ENCODE measurements at regions not wholly inside any gene's neighbourhood (a gene's known extent, or its start where the extent isn't known, plus 50 kb on each side); places are given as distances from the start of the nearest gene placed in this dataset.

GRCh38 chr2:101638181-101638711, 59.3 kb upstream of the MAP4K4 start:
- Histone ChIP-seq H3K36me3 (no peaks in the 10 kb centered on the region), H3K9me3 (no peaks in the 10 kb centered on the region), H3K27me3 (no peaks in the 10 kb centered on the region), H3K4me1 (no peaks in the 10 kb centered on the region), H3K4me3 (no peak overlapping the region), H3K27ac (no peak overlapping the region)
- WGBS, 2 donors (ENCODE audit: low coverage in 1 of 2): 44 to 73% methylated on average over 3 to 12 of the region's 12 CpGs
- no peak for TF ChIP-seq POLR2AphosphoS5 (IDR thresholded peaks at IDR 0.05)
- TF ChIP-seq EP300 (IDR thresholded peaks at IDR 0.05; ENCODE audit: low read depth): no peak
- no peak for TF ChIP-seq CTCF (IDR thresholded peaks at IDR 0.05)
- no peak for TF ChIP-seq POLR2A (IDR thresholded peaks at IDR 0.05)
- DNase-seq: no peak
- intact Hi-C loops (cut with DNase I; ENCODE audit: low total_unique reads) (no loop called here), in situ Hi-C loops (cut with MboI; ENCODE audit: low pct_ligation_motif_present in 1 of 4, low pct_unique_long_range_greater_than_20kb in 1 of 4, low sequenced_read_pairs in 3 of 4) (no loop called here)

- Histone ChIP-seq H3K4me1 (no peaks in the 10 kb centered on the region), H3K27me3 (no peaks in the 10 kb centered on the region), H3K27ac (no peak overlapping the region), H3K4me3 (no peak overlapping the region), H3K36me3 (no peaks in the 10 kb centered on the region), H3K9me3 (no peaks in the 10 kb centered on the region)
- TF ChIP-seq POLR2A (IDR thresholded peaks at IDR 0.05): no peak
- TF ChIP-seq EP300 (IDR thresholded peaks at IDR 0.05; ENCODE audit: low read depth): no peak
- no peak for TF ChIP-seq POLR2AphosphoS5 (IDR thresholded peaks at IDR 0.05)
- TF ChIP-seq CTCF (IDR thresholded peaks at IDR 0.05): no peak
- intact Hi-C loops (cut with DNase I; ENCODE audit: low total_unique reads) (no loop called here), in situ Hi-C loops (cut with MboI; ENCODE audit: low pct_ligation_motif_present in 1 of 4, low pct_unique_long_range_greater_than_20kb in 1 of 4, low sequenced_read_pairs in 3 of 4) (no loop called here)
- WGBS, 2 donors (ENCODE audit: low coverage in 1 of 2): 68 to 95% methylated on average over 4 to 18 of the region's 18 CpGs
- peak; percentile 17 for DNase-seq
Measured at GRCh38 chr2:101630224-101630949, 67.1 kb upstream of the MAP4K4 start.

- no peak overlapping the region for H3K4me3 ChIP-seq
- WGBS, 2 donors (ENCODE audit: low coverage in 1 of 2): 80 to 98% methylated on average over 1 to 16 of the region's 16 CpGs
- intact Hi-C loops (cut with DNase I; ENCODE audit: low total_unique reads): no loop called here
Measured at GRCh38 chr2:101628030-101628392, 69.5 kb upstream of the MAP4K4 start.

More at GRCh38 chr2:101628030-101628392, 69.5 kb upstream of the MAP4K4 start:
- Histone ChIP-seq H3K4me1 (no peaks in the 10 kb centered on the region), H3K27me3 (no peaks in the 10 kb centered on the region), H3K36me3 (no peaks in the 10 kb centered on the region), H3K27ac (no peak overlapping the region), H3K9me3 (no peaks in the 10 kb centered on the region)
- no peak for DNase-seq
- TF ChIP-seq POLR2AphosphoS5 (IDR thresholded peaks at IDR 0.05) (no peak), POLR2A (IDR thresholded peaks at IDR 0.05) (no peak), EP300 (IDR thresholded peaks at IDR 0.05; ENCODE audit: low read depth) (no peak), CTCF (IDR thresholded peaks at IDR 0.05) (no peak)
- in situ Hi-C loops (cut with MboI; ENCODE audit: low pct_ligation_motif_present in 1 of 4, low pct_unique_long_range_greater_than_20kb in 1 of 4, low sequenced_read_pairs in 3 of 4): no loop called here

Measured in transverse colon (tissue), 4 donors.